Large intestine (tissue), 3 donors: ENCODE measurements at regions not wholly inside any gene's neighbourhood (a gene's known extent, or its start where the extent isn't known, plus 50 kb on each side); places are given as distances from the start of the nearest gene placed in this dataset.

Source experiments
- DNase-seq, 2 donors: peaks; one replicate each; pipeline versions ENCODE4 v3.0.0 to v3.0.0-alpha.2; 2013
- H3K27ac ChIP-seq: one replicate; pipeline ENCODE4 v1.5.1; 2013; ENCODE audit warnings: low read length
- H3K27me3 ChIP-seq: 2 replicates; pipeline ENCODE4 v1.6.1; 2013; ENCODE audit warnings: low read length; ENCODE audit not compliant: control insufficient read depth, insufficient read depth
- H3K36me3 ChIP-seq: 2 replicates; pipeline ENCODE4 v1.6.1; 2013; ENCODE audit warnings: low read length; ENCODE audit not compliant: control insufficient read depth, insufficient read depth
- H3K4me1 ChIP-seq: one replicate; pipeline ENCODE4 v1.6.1; 2013; ENCODE audit warnings: low read length; ENCODE audit not compliant: control insufficient read depth, insufficient read depth
- H3K4me3 ChIP-seq: one replicate; pipeline ENCODE4 v1.5.1; 2013; ENCODE audit warnings: low read length
- H3K9me3 ChIP-seq: one replicate; pipeline ENCODE4 v1.6.1; 2013; ENCODE audit warnings: mild to moderate bottlenecking, low read depth, low read length, moderate library complexity; ENCODE audit not compliant: control insufficient read depth
- WGBS: methylation state at CpG from one replicate; pipeline ENCODE4 v1.1.5; 2013; ENCODE audit warnings: low lambda C conversion rate; ENCODE audit not compliant: insufficient coverage; 5-methylcytosine and 5-hydroxymethylcytosine counted together

GRCh38 chr4:36638273-36638811 lies 356.9 kb downstream of the DTHD1 start:
- no peaks in the 10 kb centered on the region for H3K4me1 ChIP-seq
- no peaks in the 10 kb centered on the region for H3K9me3 ChIP-seq
- H3K36me3 ChIP-seq: no peaks in the 10 kb centered on the region
- H3K27me3 ChIP-seq: no peaks in the 10 kb centered on the region
- H3K27ac ChIP-seq: no peak overlapping the region
- WGBS: 42% methylated on average over 2 of the region's 3 CpGs
- no peak for DNase-seq
- no peak overlapping the region for H3K4me3 ChIP-seq

- 83% methylated on average over 1 of the region's 2 CpGs for WGBS
- Histone ChIP-seq H3K4me1 (no peaks in the 10 kb centered on the region), H3K4me3 (no peak overlapping the region), H3K27ac (no peak overlapping the region), H3K9me3 (no peaks in the 10 kb centered on the region), H3K36me3 (no peaks in the 10 kb centered on the region), H3K27me3 (no peaks in the 10 kb centered on the region)
- DNase-seq: no peak
Observed at GRCh38 chr4:36640876-36641275, 359.5 kb downstream of the DTHD1 start.

- H3K27ac ChIP-seq: no peak overlapping the region
- no peaks in the 10 kb centered on the region for H3K4me1 ChIP-seq
- H3K36me3 ChIP-seq: no peaks in the 10 kb centered on the region
- 100% methylated on average over 1 of the region's 3 CpGs for WGBS
- H3K9me3 ChIP-seq: no peaks in the 10 kb centered on the region
- no peak for DNase-seq
- H3K4me3 ChIP-seq: no peak overlapping the region
- no peaks in the 10 kb centered on the region for H3K27me3 ChIP-seq
Observed at GRCh38 chr4:36651253-36651652, 369.8 kb downstream of the DTHD1 start.

- H3K9me3 ChIP-seq: no peaks in the 10 kb centered on the region
- no peak overlapping the region for H3K27ac ChIP-seq
- WGBS: no CpG with 5 or more reads among the region's 1 CpG
- H3K4me1 ChIP-seq: no peaks in the 10 kb centered on the region
- H3K4me3 ChIP-seq: no peak overlapping the region
- H3K27me3 ChIP-seq: no peaks in the 10 kb centered on the region
- no peaks in the 10 kb centered on the region for H3K36me3 ChIP-seq
- DNase-seq: no peak
Observed at GRCh38 chr4:36652857-36653256, 371.4 kb downstream of the DTHD1 start.

GRCh38 chr4:36665985-36666527 lies 384.6 kb downstream of the DTHD1 start:
- H3K4me3 ChIP-seq: no peak overlapping the region
- H3K9me3 ChIP-seq: no peaks in the 10 kb centered on the region
- WGBS: 71% methylated on average over 1 of the region's 3 CpGs
- no peak overlapping the region for H3K27ac ChIP-seq
- H3K4me1 ChIP-seq: no peaks in the 10 kb centered on the region
- no peak for DNase-seq
- no peaks in the 10 kb centered on the region for H3K36me3 ChIP-seq
- no peaks in the 10 kb centered on the region for H3K27me3 ChIP-seq

- no peak for DNase-seq
- 82% methylated on average over 2 of the region's 2 CpGs for WGBS
- H3K27me3 ChIP-seq: no peaks in the 10 kb centered on the region
- no peak overlapping the region for H3K4me3 ChIP-seq
- no peak overlapping the region for H3K27ac ChIP-seq
- no peaks in the 10 kb centered on the region for H3K36me3 ChIP-seq
- no peaks in the 10 kb centered on the region for H3K4me1 ChIP-seq
- no peaks in the 10 kb centered on the region for H3K9me3 ChIP-seq
Observed at GRCh38 chr4:36675436-36675835, 394.0 kb downstream of the DTHD1 start.

- H3K27me3 ChIP-seq: no peaks in the 10 kb centered on the region
- H3K4me3 ChIP-seq: no peak overlapping the region
- H3K27ac ChIP-seq: no peak overlapping the region
- peak in 1 of 2 donors; percentile 4 for DNase-seq
- no peaks in the 10 kb centered on the region for H3K4me1 ChIP-seq
- no peaks in the 10 kb centered on the region for H3K9me3 ChIP-seq
- no peaks in the 10 kb centered on the region for H3K36me3 ChIP-seq
- WGBS: 80% methylated on average over 1 of the region's 5 CpGs
Observed at GRCh38 chr4:36676139-36677050, 395.0 kb downstream of the DTHD1 start.

GRCh38 chr4:36677112-36677511 lies 395.7 kb downstream of the DTHD1 start:
- Histone ChIP-seq H3K9me3 (no peaks in the 10 kb centered on the region), H3K4me3 (no peak overlapping the region), H3K27me3 (no peaks in the 10 kb centered on the region), H3K27ac (no peak overlapping the region), H3K36me3 (no peaks in the 10 kb centered on the region), H3K4me1 (no peaks in the 10 kb centered on the region)
- DNase-seq: no peak
- 100% methylated on average over 2 of the region's 2 CpGs for WGBS

GRCh38 chr4:36677874-36678273 lies 396.5 kb downstream of the DTHD1 start:
- H3K9me3 ChIP-seq: no peaks in the 10 kb centered on the region
- no peaks in the 10 kb centered on the region for H3K36me3 ChIP-seq
- no peak for DNase-seq
- H3K4me3 ChIP-seq: no peak overlapping the region
- no peak overlapping the region for H3K27ac ChIP-seq
- H3K27me3 ChIP-seq: no peaks in the 10 kb centered on the region
- no peaks in the 10 kb centered on the region for H3K4me1 ChIP-seq
- 67% methylated on average over 1 of the region's 1 CpG for WGBS

GRCh38 chr4:36687681-36688080 lies 406.3 kb downstream of the DTHD1 start:
- H3K27ac ChIP-seq: no peak overlapping the region
- no peaks in the 10 kb centered on the region for H3K36me3 ChIP-seq
- DNase-seq: no peak
- H3K9me3 ChIP-seq: no peaks in the 10 kb centered on the region
- no peaks in the 10 kb centered on the region for H3K4me1 ChIP-seq
- H3K27me3 ChIP-seq: no peaks in the 10 kb centered on the region
- WGBS: 100% methylated on average over 1 of the region's 1 CpG
- H3K4me3 ChIP-seq: no peak overlapping the region
